ENCODE measurements at regions not wholly inside any gene's neighbourhood (a gene's known extent, or its start where the extent isn't known, plus 50 kb on each side); places are given as distances from the start of the nearest gene placed in this dataset.

DNA sequence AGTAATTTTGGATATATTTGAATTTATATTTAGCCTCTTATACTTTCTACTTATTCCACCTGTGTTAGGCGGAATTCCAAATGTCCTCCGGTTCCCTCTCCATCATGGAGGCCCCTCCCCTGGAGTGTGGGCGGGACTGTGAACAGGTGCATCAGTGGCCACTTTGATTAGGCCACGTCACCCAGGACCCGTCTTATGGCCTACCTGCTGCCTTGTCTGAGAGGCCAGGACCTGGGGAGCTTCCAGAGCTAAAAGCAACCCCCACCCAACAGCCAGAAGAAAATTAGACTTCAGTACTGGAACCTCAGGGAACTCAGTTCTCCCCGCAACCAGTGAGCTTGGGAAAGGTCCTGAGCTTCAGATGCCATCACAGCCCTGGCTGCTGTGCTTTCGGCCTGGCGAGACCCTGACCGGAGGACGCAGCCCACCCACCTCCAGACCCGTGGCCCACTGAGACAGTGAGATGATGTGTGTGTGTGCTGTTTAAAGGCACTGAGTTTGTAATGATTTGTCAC, 200.2 kb upstream of the SOX1 start:
- no peak for TF ChIP-seq GTF2F1 (IDR thresholded peaks at IDR 0.05; ENCODE audit: borderline replicate concordance, low read depth, low read length)
- TF ChIP-seq KDM5A (IDR thresholded peaks at IDR 0.05; ENCODE audit: low read length): no peak
- TF ChIP-seq NRF1 (IDR thresholded peaks at IDR 0.05; ENCODE audit: low read depth, low read length): no peak
